NT2/D1 (cell line): ENCODE measurements at regions not wholly inside any gene's neighbourhood (a gene's known extent, or its start where the extent isn't known, plus 50 kb on each side); places are given as distances from the start of the nearest gene placed in this dataset.

Source experiments
- DNase-seq: peaks from one replicate; pipeline ENCODE4 v3.0.0-alpha.2; 2011; ENCODE audit warnings: low read depth, low spot score
- H3K27me3 ChIP-seq: 2 replicates; pipeline ENCODE4 v1.6.0; 2011; ENCODE audit warnings: mild to moderate bottlenecking; ENCODE audit not compliant: insufficient read length, insufficient read depth
- H3K36me3 ChIP-seq: 2 replicates; pipeline ENCODE4 v1.6.1; 2011; ENCODE audit warnings: mild to moderate bottlenecking, low read length, mixed read lengths; ENCODE audit not compliant: insufficient read depth, insufficient read length
- H3K4me1 ChIP-seq: 2 replicates; pipeline ENCODE4 v1.5.1; 2011; ENCODE audit not compliant: insufficient read depth, insufficient read length
- H3K4me3 ChIP-seq: 2 replicates; pipeline ENCODE4 v1.5.1; 2011; ENCODE audit warnings: low read depth; ENCODE audit not compliant: insufficient read length
- H3K9ac ChIP-seq: 2 replicates; pipeline ENCODE4 v1.6.0; 2011; ENCODE audit warnings: low read depth; ENCODE audit not compliant: insufficient read length
- H3K9me3 ChIP-seq: 2 replicates; pipeline ENCODE4 v1.5.1; 2011; ENCODE audit warnings: mild to moderate bottlenecking, low read length; ENCODE audit not compliant: insufficient read depth
- SUZ12 ChIP-seq: IDR thresholded peaks from 2 replicates; pipeline ENCODE4 v1.6.1; 2011; ENCODE audit not compliant: insufficient read length, insufficient read depth; ENCODE audit errors: extremely low read depth
- YY1 ChIP-seq: IDR thresholded peaks from 2 replicates; pipeline ENCODE4 v1.6.1; 2011; ENCODE audit not compliant: insufficient read length, insufficient read depth
- ZNF274 ChIP-seq: IDR thresholded peaks from 2 replicates; pipeline ENCODE4 v1.6.1; 2011; ENCODE audit warnings: mild to moderate bottlenecking, low read depth, low read length

GRCh38 chr9:16143947-16144890 is 591.4 kb downstream of the CCDC171 start:
- Histone ChIP-seq H3K27me3 (no peaks in the 10 kb centered on the region), H3K9me3 (no peaks in the 10 kb centered on the region), H3K4me3 (no peak overlapping the region), H3K4me1 (no peaks in the 10 kb centered on the region), H3K9ac (no peak overlapping the region), H3K36me3 (no peaks in the 10 kb centered on the region)
- TF ChIP-seq ZNF274 (no peak), YY1 (no peak), SUZ12 (no peak)
- DNase-seq: no peak

GRCh38 chr9:16145196-16145950 is 592.5 kb downstream of the CCDC171 start:
- no peak overlapping the region for H3K4me3 ChIP-seq
- no peak for DNase-seq
- no peaks in the 10 kb centered on the region for H3K9me3 ChIP-seq
- H3K27me3 ChIP-seq: no peaks in the 10 kb centered on the region
- TF ChIP-seq SUZ12: no peak
- no peaks in the 10 kb centered on the region for H3K4me1 ChIP-seq
- no peak overlapping the region for H3K9ac ChIP-seq
- no peaks in the 10 kb centered on the region for H3K36me3 ChIP-seq

GRCh38 chr9:16147726-16148125 is 594.9 kb downstream of the CCDC171 start:
- no peaks in the 10 kb centered on the region for H3K4me1 ChIP-seq
- H3K9me3 ChIP-seq: no peaks in the 10 kb centered on the region
- no peak overlapping the region for H3K9ac ChIP-seq
- H3K27me3 ChIP-seq: no peaks in the 10 kb centered on the region
- no peak for DNase-seq
- H3K4me3 ChIP-seq: no peak overlapping the region
- TF ChIP-seq ZNF274 (no peak), SUZ12 (no peak), YY1 (no peak)
- no peaks in the 10 kb centered on the region for H3K36me3 ChIP-seq

- H3K4me1 ChIP-seq: no peaks in the 10 kb centered on the region
- H3K4me3 ChIP-seq: no peak overlapping the region
- peaks cover 17% of the 10 kb centered on the region for H3K27me3 ChIP-seq
- H3K9me3 ChIP-seq: no peaks in the 10 kb centered on the region
- H3K9ac ChIP-seq: no peak overlapping the region
- H3K36me3 ChIP-seq: no peaks in the 10 kb centered on the region
- no peak for TF ChIP-seq SUZ12
- DNase-seq: no peak
Measured at GRCh38 chr9:16150501-16150900, 597.7 kb downstream of the CCDC171 start.

- Histone ChIP-seq H3K9me3 (no peaks in the 10 kb centered on the region), H3K36me3 (no peaks in the 10 kb centered on the region), H3K4me1 (no peaks in the 10 kb centered on the region), H3K27me3 (peaks cover 20% of the 10 kb centered on the region), H3K4me3 (no peak overlapping the region), H3K9ac (no peak overlapping the region)
- no peak for DNase-seq
- TF ChIP-seq SUZ12: no peak
- no peak for TF ChIP-seq ZNF274
- TF ChIP-seq YY1: no peak
Measured at GRCh38 chr9:16150938-16151650, 598.3 kb downstream of the CCDC171 start.

- no peak for DNase-seq
- Histone ChIP-seq H3K27me3 (peaks cover 20% of the 10 kb centered on the region), H3K4me1 (no peaks in the 10 kb centered on the region), H3K9ac (no peak overlapping the region), H3K9me3 (no peaks in the 10 kb centered on the region), H3K36me3 (no peaks in the 10 kb centered on the region), H3K4me3 (no peak overlapping the region)
- TF ChIP-seq SUZ12 (no peak), YY1 (no peak), ZNF274 (no peak)
Measured at GRCh38 chr9:16152276-16153101, 599.6 kb downstream of the CCDC171 start.
